ENCODE measurements at regions not wholly inside any gene's neighbourhood (a gene's known extent, or its start where the extent isn't known, plus 50 kb on each side); places are given as distances from the start of the nearest gene placed in this dataset.

DNA sequence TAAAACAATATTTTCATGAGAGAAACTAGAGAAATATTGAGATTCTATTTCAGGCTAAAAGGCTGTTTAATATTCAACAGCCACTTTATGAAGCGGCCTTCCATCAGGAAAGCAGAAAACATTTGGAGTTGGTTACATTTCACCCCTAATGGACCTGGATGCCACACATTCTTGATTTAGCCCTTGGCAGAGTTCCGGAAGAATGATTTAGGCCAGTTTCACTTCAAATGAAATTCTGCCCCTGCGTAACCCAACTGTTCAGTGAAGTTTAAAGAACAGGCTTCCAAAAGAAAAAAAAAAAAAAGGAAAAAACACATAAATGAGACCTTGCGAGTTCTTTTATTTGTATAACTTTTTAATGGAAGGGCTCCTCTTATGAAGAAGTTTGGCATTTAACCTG lies 239.2 kb upstream of the AKR1E2 start:
- TF ChIP-seq CTCF (IDR thresholded peaks at IDR 0.05; ENCODE audit: insufficient read depth, low read length, poor library complexity, severe bottlenecking) (no peak), EZH2phosphoT487 (conservative IDR thresholded peaks at IDR 0.05; ENCODE audit: low read length) (no peak)
